ENCODE measurements at regions not wholly inside any gene's neighbourhood (a gene's known extent, or its start where the extent isn't known, plus 50 kb on each side); places are given as distances from the start of the nearest gene placed in this dataset.

GRCh38 chr3:111311709-111312235 lies 230.2 kb upstream of the CD96 start:
- DNase-seq, result peak in 2 of 58 donors; percentile 21 to 54

GRCh38 chr3:111314181-111314873 lies 227.7 kb upstream of the CD96 start:
- no peak for DNase-seq

- no peak for DNase-seq
Measured at GRCh38 chr3:111314898-111315297, 227.1 kb upstream of the CD96 start.

GRCh38 chr3:111315930-111316587 lies 225.9 kb upstream of the CD96 start:
- no peak for DNase-seq

GRCh38 chr3:111318289-111318688 lies 223.7 kb upstream of the CD96 start:
- DNase-seq, result no peak

GRCh38 chr3:111319598-111319997 lies 222.4 kb upstream of the CD96 start:
- no peak for DNase-seq

- no peak for DNase-seq
Measured at GRCh38 chr3:111321786-111322185, 220.2 kb upstream of the CD96 start.

- DNase-seq, result no peak
Measured at GRCh38 chr3:111323019-111323418, 219.0 kb upstream of the CD96 start.

GRCh38 chr3:111324151-111324550 lies 217.8 kb upstream of the CD96 start:
- no peak for DNase-seq

- DNase-seq, result no peak
Measured at GRCh38 chr3:111324645-111325044, 217.4 kb upstream of the CD96 start.

GRCh38 chr3:111325160-111325718 lies 216.8 kb upstream of the CD96 start:
- DNase-seq, result no peak

GRCh38 chr3:111326144-111326995 lies 215.6 kb upstream of the CD96 start:
- no peak for DNase-seq

GRCh38 chr3:111331306-111331705 lies 210.7 kb upstream of the CD96 start:
- no peak for DNase-seq

GRCh38 chr3:111331912-111332311 lies 210.1 kb upstream of the CD96 start:
- DNase-seq, result no peak

GRCh38 chr3:111332488-111333080 lies 209.4 kb upstream of the CD96 start:
- DNase-seq, result no peak

GRCh38 chr3:111333642-111334041 lies 208.4 kb upstream of the CD96 start:
- DNase-seq, result no peak

- DNase-seq, result no peak
Measured at GRCh38 chr3:111335512-111336303, 206.3 kb upstream of the CD96 start.

- DNase-seq, result no peak
Measured at GRCh38 chr3:111336511-111336910, 205.5 kb upstream of the CD96 start.

- peak in 24 of 58 donors; percentile 0 to 52 (median 4) for DNase-seq
Measured at GRCh38 chr3:111338059-111338698, 203.8 kb upstream of the CD96 start.

- DNase-seq, result no peak
Measured at GRCh38 chr3:111339017-111339416, 203.0 kb upstream of the CD96 start.
